ENCODE measurements at regions not wholly inside any gene's neighbourhood (a gene's known extent, or its start where the extent isn't known, plus 50 kb on each side); places are given as distances from the start of the nearest gene placed in this dataset.
"Not testable (repeated sequence)": the region's sequence is repeated elsewhere in the genome, so short reads cannot be mapped to it uniquely, and the experiment has no call there.

- DNase-seq = no peak
These were observed 555.7 kb upstream of the ANO3 start for GRCh38 chr11:25776238-25776637.

- no peak for DNase-seq
These were observed 554.6 kb upstream of the ANO3 start for GRCh38 chr11:25777343-25777742.

- no peak for DNase-seq
These were observed 552.9 kb upstream of the ANO3 start for GRCh38 chr11:25779033-25779432.

- no peak for DNase-seq
These were observed 544.5 kb upstream of the ANO3 start for GRCh38 chr11:25787416-25787815.

- no peak for DNase-seq
These were observed 541.5 kb upstream of the ANO3 start for GRCh38 chr11:25790396-25790795.

- DNase-seq = no peak
These were observed 538.3 kb upstream of the ANO3 start for GRCh38 chr11:25793637-25794036.

- DNase-seq = no peak
These were observed 537.1 kb upstream of the ANO3 start for GRCh38 chr11:25794804-25795203.

GRCh38 chr11:25816411-25816810, 515.5 kb upstream of the ANO3 start:
- no peak for DNase-seq

GRCh38 chr11:25824688-25825087, 507.2 kb upstream of the ANO3 start:
- no peak for DNase-seq

GRCh38 chr11:25831485-25831884, 500.4 kb upstream of the ANO3 start:
- DNase-seq = not testable (repeated sequence)

- DNase-seq = no peak
These were observed 492.9 kb upstream of the ANO3 start for GRCh38 chr11:25838918-25839625.

GRCh38 chr11:25844811-25845210, 487.1 kb upstream of the ANO3 start:
- DNase-seq = no peak

- no peak for DNase-seq
These were observed 476.0 kb upstream of the ANO3 start for GRCh38 chr11:25855916-25856315.

GRCh38 chr11:25859776-25860175, 472.2 kb upstream of the ANO3 start:
- no peak for DNase-seq

GRCh38 chr11:25860677-25861450, 471.1 kb upstream of the ANO3 start:
- peak; percentile 63 for DNase-seq

GRCh38 chr11:25862159-25862558, 469.8 kb upstream of the ANO3 start:
- no peak for DNase-seq

GRCh38 chr11:25863986-25864385, 467.9 kb upstream of the ANO3 start:
- no peak for DNase-seq

- no peak for DNase-seq
These were observed 455.4 kb upstream of the ANO3 start for GRCh38 chr11:25876456-25876965.

GRCh38 chr11:25886036-25886435, 445.9 kb upstream of the ANO3 start:
- no peak for DNase-seq

GRCh38 chr11:25890626-25891260, 441.2 kb upstream of the ANO3 start:
- DNase-seq = no peak

GRCh38 chr11:25891960-25892359, 440.0 kb upstream of the ANO3 start:
- no peak for DNase-seq

- DNase-seq = no peak
These were observed 432.2 kb upstream of the ANO3 start for GRCh38 chr11:25899617-25900160.

- DNase-seq = no peak
These were observed 431.1 kb upstream of the ANO3 start for GRCh38 chr11:25900814-25901213.

- DNase-seq = no peak
These were observed 430.5 kb upstream of the ANO3 start for GRCh38 chr11:25901415-25901814.

Data from COR-L47 (cell line).